CD4-positive, alpha-beta T cell (primary cell): ENCODE measurements at regions not wholly inside any gene's neighbourhood (a gene's known extent, or its start where the extent isn't known, plus 50 kb on each side); places are given as distances from the start of the nearest gene placed in this dataset.

Experiments used
- ATAC-seq: fragments of 200-7000 bp; cut with Tn5 transposase; one replicate; pipeline ENCODE4 v1.10.0; 2022; ENCODE audit warnings: mild to moderate bottlenecking; ENCODE audit not compliant: poor library complexity
- CTCF ChIA-PET: fragments of 350-600 bp; sonication (Branson Sonifier 250); formaldehyde crosslinking; loops from one replicate; lab custom pipeline; 2021; ENCODE audit warnings: antibody characterized with exemption, inconsistent platforms; lab: Charles Lee
- POLR2A ChIA-PET: fragments of 350-600 bp; sonication (Branson Sonifier 250); formaldehyde crosslinking; loops from one replicate; lab custom pipeline; 2021; ENCODE audit warnings: antibody characterized with exemption, inconsistent platforms; lab: Charles Lee
- DNase-seq, 14 experiments: peaks; one replicate each; pipeline ENCODE4 v3.0.0-alpha.2; 2013 to 2020; ENCODE audit warnings: mixed read lengths in 2 of 14
- H3K27ac ChIP-seq, 2 donors: one replicate each; pipeline versions ENCODE4 v1.5.1 to v1.7.0; 2013; ENCODE audit warnings: low read length in 2 of 2, low read depth in 1 of 2, mild to moderate bottlenecking in 1 of 2
- H3K27me3 ChIP-seq, 2 experiments: 1 replicate in 1 of 2; 2 replicates in 1 of 2; pipeline versions ENCODE4 v1.6.1 to v1.7.0; 2013; ENCODE audit warnings: low read length in 2 of 2, control low read depth in 1 of 2, mild to moderate bottlenecking in 1 of 2, moderate library complexity in 1 of 2; ENCODE audit not compliant: insufficient read depth in 2 of 2, control insufficient read depth in 1 of 2
- H3K36me3 ChIP-seq: one replicate; pipeline ENCODE4 v1.6.1; 2013; ENCODE audit warnings: low read length, control low read depth; ENCODE audit not compliant: insufficient read depth
- H3K4me1 ChIP-seq: one replicate; pipeline ENCODE4 v1.6.1; 2013; ENCODE audit warnings: low read length, control low read depth; ENCODE audit not compliant: insufficient read depth
- H3K4me3 ChIP-seq: one replicate; pipeline ENCODE4 v1.5.1; 2013; ENCODE audit warnings: mild to moderate bottlenecking, low read length, moderate library complexity
- H3K9me3 ChIP-seq, 2 experiments: 1 replicate in 1 of 2; 2 replicates in 1 of 2; pipeline versions ENCODE4 v1.6.1 to v1.7.0; 2013; ENCODE audit warnings: low read length in 2 of 2, mild to moderate bottlenecking in 2 of 2, control low read depth in 1 of 2, moderate library complexity in 1 of 2; ENCODE audit not compliant: control insufficient read depth in 1 of 2, insufficient read depth in 1 of 2
- H3K27ac Mint-ChIP-seq: one replicate; pipeline ENCODE4 v1.8.0; 2020; ENCODE audit warnings: mixed read lengths
- H3K27me3 Mint-ChIP-seq: one replicate; pipeline ENCODE4 v1.8.0; 2021; ENCODE audit warnings: mixed read lengths
- H3K36me3 Mint-ChIP-seq: one replicate; pipeline ENCODE4 v1.8.0; 2021; ENCODE audit warnings: low read depth, mixed read lengths
- H3K4me1 Mint-ChIP-seq: one replicate; pipeline ENCODE4 v1.8.0; 2021; ENCODE audit warnings: low read depth, mixed read lengths
- H3K4me3 Mint-ChIP-seq: one replicate; pipeline ENCODE4 v1.8.0; 2020; ENCODE audit warnings: mild to moderate bottlenecking, mixed read lengths
- H3K9me3 Mint-ChIP-seq: one replicate; pipeline ENCODE4 v1.8.0; 2020; ENCODE audit warnings: mixed read lengths
- CTCF ChIP-seq: fragments of 200-600 bp; IDR thresholded peaks from one replicate; pipeline ENCODE4 v1.8.0; 2022; ENCODE audit warnings: antibody characterized with exemption, mild to moderate bottlenecking
- intact Hi-C, 2 experiments: fragments of 100-400 bp; cut with DNase I in 1 of 2; cut with micrococcal nuclease in 1 of 2; formaldehyde crosslinking; loops; one replicate each; pipeline versions ENCODE4 v1.15.1 to v1.9.0; 2023 to 2025; cut with DNase I, micrococcal nuclease

GRCh38 chr1:170407581-170407980, 124.4 kb upstream of the GORAB start:
- ChIA-PET POLR2A (no interaction called here), CTCF (no interaction called here)
- H3K27me3 Mint-ChIP-seq = no peaks in the 10 kb centered on the region
- Histone ChIP-seq H3K27ac (no peak overlapping the region), H3K9me3 (no peaks in the 10 kb centered on the region), H3K4me3 (no peak overlapping the region), H3K36me3 (no peaks in the 10 kb centered on the region), H3K4me1 (no peaks in the 10 kb centered on the region), H3K27me3 (no peaks in the 10 kb centered on the region)
- TF ChIP-seq CTCF = no peak
- no peaks in the 10 kb centered on the region for H3K9me3 Mint-ChIP-seq
- no peak for ATAC-seq
- no peaks in the 10 kb centered on the region for H3K4me1 Mint-ChIP-seq
- intact Hi-C loops = no loop called here
- H3K36me3 Mint-ChIP-seq = no peaks in the 10 kb centered on the region
- no peak overlapping the region for H3K27ac Mint-ChIP-seq
- no peak for DNase-seq
- no peak overlapping the region for H3K4me3 Mint-ChIP-seq

- no peaks in the 10 kb centered on the region for H3K4me1 ChIP-seq
- no peak overlapping the region for H3K4me3 ChIP-seq
- Mint-ChIP-seq H3K4me1 (no peaks in the 10 kb centered on the region), H3K9me3 (no peaks in the 10 kb centered on the region), H3K27ac (no peak overlapping the region), H3K36me3 (no peaks in the 10 kb centered on the region), H3K4me3 (no peak overlapping the region), H3K27me3 (no peaks in the 10 kb centered on the region)
- intact Hi-C loops = no loop called here
- no peak overlapping the region for H3K27ac ChIP-seq
- H3K36me3 ChIP-seq = no peaks in the 10 kb centered on the region
- ChIA-PET CTCF (no interaction called here), POLR2A (no interaction called here)
- no peaks in the 10 kb centered on the region for H3K9me3 ChIP-seq
- ATAC-seq = no peak
- H3K27me3 ChIP-seq = no peaks in the 10 kb centered on the region
- TF ChIP-seq CTCF = no peak
- DNase-seq = no peak
These were observed 121.4 kb upstream of the GORAB start for GRCh38 chr1:170410401-170411166.

GRCh38 chr1:170414989-170415709, 116.8 kb upstream of the GORAB start:
- intact Hi-C loops = no loop called here
- Mint-ChIP-seq H3K9me3 (peaks cover 8% of the 10 kb centered on the region), H3K36me3 (no peaks in the 10 kb centered on the region)

More at GRCh38 chr1:170414989-170415709, 116.8 kb upstream of the GORAB start:
- DNase-seq (no peak), ATAC-seq (no peak)
- ChIA-PET POLR2A (no interaction called here), CTCF (no interaction called here)
- Mint-ChIP-seq H3K27ac (no peak overlapping the region), H3K27me3 (no peaks in the 10 kb centered on the region), H3K4me3 (no peak overlapping the region), H3K4me1 (no peaks in the 10 kb centered on the region)
- H3K27me3 ChIP-seq = no peaks in the 10 kb centered on the region
- no peak overlapping the region for H3K27ac ChIP-seq
- no peaks in the 10 kb centered on the region for H3K9me3 ChIP-seq
- no peaks in the 10 kb centered on the region for H3K4me1 ChIP-seq
- TF ChIP-seq CTCF = no peak
- H3K36me3 ChIP-seq = no peaks in the 10 kb centered on the region
- H3K4me3 ChIP-seq = no peak overlapping the region
